ENCODE measurements at regions not wholly inside any gene's neighbourhood (a gene's known extent, or its start where the extent isn't known, plus 50 kb on each side); places are given as distances from the start of the nearest gene placed in this dataset.

DNA sequence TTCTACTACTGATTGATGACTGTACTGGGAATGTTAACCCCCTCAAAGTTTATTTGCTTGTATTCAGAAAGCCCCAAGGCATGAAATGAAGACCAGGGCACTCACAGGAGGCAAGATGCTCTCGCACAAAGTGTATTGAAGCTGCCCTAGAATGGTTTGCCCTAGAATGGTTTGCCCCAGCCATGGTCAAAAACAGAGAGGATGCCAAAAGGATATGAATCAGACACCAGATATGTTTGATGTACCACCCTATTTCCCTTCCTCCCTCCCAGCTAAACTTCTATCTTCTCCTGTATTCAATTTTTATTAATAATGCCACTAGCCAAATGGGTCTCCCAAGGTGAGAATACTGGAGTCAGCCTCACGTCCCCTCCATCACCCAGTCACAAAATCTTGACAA, 101.3 kb downstream of the TMCO5A start:
- H3K4me3 Mint-ChIP-seq (ENCODE audit: unreplicated experiment), result no peak overlapping the region
- H3K36me3 ChIP-seq (ENCODE audit: control insufficient read depth, insufficient read depth, low read length), result no peaks in the 10 kb centered on the region
- BruUV-seq (replicated peaks), result no TSS peak
- H3K27me3 ChIP-seq (replicated peaks; ENCODE audit: control insufficient read depth, insufficient read depth, low read length), result no peaks in the 10 kb centered on the region
- no peaks in the 10 kb centered on the region for H3K4me1 ChIP-seq
- H3K4me1 Mint-ChIP-seq (ENCODE audit: low read depth, unreplicated experiment), result no peaks in the 10 kb centered on the region
- no peaks in the 10 kb centered on the region for H3K9me3 ChIP-seq
- ChIA-PET CTCF (no interaction called here), POLR2A (no interaction called here)
- no peaks in the 10 kb centered on the region for H3K9me3 Mint-ChIP-seq (ENCODE audit: unreplicated experiment)
- no peak for DNase-seq
- no peak overlapping the region for H3K4me3 ChIP-seq (ENCODE audit: low read depth, low read length)
- no peak overlapping the region for H3K27ac Mint-ChIP-seq (ENCODE audit: unreplicated experiment)
- TF ChIP-seq, protein P1, sequence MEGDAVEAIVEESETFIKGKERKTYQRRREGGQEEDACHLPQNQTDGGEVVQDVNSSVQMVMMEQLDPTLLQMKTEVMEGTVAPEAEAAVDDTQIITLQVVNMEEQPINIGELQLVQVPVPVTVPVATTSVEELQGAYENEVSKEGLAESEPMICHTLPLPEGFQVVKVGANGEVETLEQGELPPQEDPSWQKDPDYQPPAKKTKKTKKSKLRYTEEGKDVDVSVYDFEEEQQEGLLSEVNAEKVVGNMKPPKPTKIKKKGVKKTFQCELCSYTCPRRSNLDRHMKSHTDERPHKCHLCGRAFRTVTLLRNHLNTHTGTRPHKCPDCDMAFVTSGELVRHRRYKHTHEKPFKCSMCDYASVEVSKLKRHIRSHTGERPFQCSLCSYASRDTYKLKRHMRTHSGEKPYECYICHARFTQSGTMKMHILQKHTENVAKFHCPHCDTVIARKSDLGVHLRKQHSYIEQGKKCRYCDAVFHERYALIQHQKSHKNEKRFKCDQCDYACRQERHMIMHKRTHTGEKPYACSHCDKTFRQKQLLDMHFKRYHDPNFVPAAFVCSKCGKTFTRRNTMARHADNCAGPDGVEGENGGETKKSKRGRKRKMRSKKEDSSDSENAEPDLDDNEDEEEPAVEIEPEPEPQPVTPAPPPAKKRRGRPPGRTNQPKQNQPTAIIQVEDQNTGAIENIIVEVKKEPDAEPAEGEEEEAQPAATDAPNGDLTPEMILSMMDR (IDR thresholded peaks at IDR 0.05; ENCODE audit: insufficient read depth in 1 of 2, low read depth in 1 of 2, low read length in 1 of 2, severe bottlenecking in 1 of 2, unreplicated experiment in 1 of 2), result no peak
- H3K36me3 Mint-ChIP-seq (ENCODE audit: insufficient read depth, unreplicated experiment), result no peaks in the 10 kb centered on the region
- peaks cover 5% of the 10 kb centered on the region for H3K27me3 Mint-ChIP-seq (ENCODE audit: insufficient read depth, unreplicated experiment)
- intact Hi-C loops (cut with micrococcal nuclease; ENCODE audit: unreplicated experiment), result no loop called here

DNA sequence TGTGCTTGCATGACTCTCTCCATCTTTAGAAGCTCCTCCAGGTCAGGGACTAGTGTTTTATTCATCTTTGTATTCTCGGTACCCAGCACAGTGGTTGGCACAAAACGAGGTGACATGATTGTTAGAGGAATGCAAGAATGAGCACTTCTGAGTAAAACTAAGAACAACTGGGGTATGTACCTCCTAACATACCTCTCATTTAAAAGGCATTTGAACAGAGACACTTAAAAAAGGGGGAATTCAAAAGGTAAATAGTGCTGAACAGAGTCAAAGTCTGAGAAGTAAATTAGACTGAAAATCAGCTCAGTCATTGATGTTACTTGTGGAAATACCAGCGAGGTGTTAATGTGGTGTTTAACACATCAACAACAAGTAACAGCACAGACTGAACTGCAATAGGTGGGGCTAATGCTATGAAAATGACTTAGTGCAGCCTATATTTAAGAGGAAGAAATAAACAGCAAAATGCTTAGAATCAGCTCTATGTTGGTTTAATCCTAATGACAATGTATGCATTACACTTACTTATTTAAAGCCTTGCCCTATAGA, 102.4 kb downstream of the TMCO5A start:
- H3K4me1 Mint-ChIP-seq (ENCODE audit: low read depth, unreplicated experiment), result no peaks in the 10 kb centered on the region
- TF ChIP-seq, protein P1 (IDR thresholded peaks at IDR 0.05; ENCODE audit: insufficient read depth in 1 of 2, low read depth in 1 of 2, low read length in 1 of 2, severe bottlenecking in 1 of 2, unreplicated experiment in 1 of 2), result no peak
- Histone ChIP-seq H3K4me3 (ENCODE audit: low read depth, low read length) (no peak overlapping the region), H3K9me3 (no peaks in the 10 kb centered on the region), H3K27me3 (replicated peaks; ENCODE audit: control insufficient read depth, insufficient read depth, low read length) (no peaks in the 10 kb centered on the region), H3K36me3 (ENCODE audit: control insufficient read depth, insufficient read depth, low read length) (no peaks in the 10 kb centered on the region), H3K4me1 (no peaks in the 10 kb centered on the region)
- BruUV-seq (replicated peaks), result no TSS peak
- no peaks in the 10 kb centered on the region for H3K9me3 Mint-ChIP-seq (ENCODE audit: unreplicated experiment)
- intact Hi-C loops (cut with micrococcal nuclease; ENCODE audit: unreplicated experiment), result no loop called here
- peaks cover 5% of the 10 kb centered on the region for H3K27me3 Mint-ChIP-seq (ENCODE audit: insufficient read depth, unreplicated experiment)
- CTCF ChIA-PET, result no interaction called here
- H3K27ac Mint-ChIP-seq (ENCODE audit: unreplicated experiment), result no peak overlapping the region
- POLR2A ChIA-PET, result no interaction called here
- no peaks in the 10 kb centered on the region for H3K36me3 Mint-ChIP-seq (ENCODE audit: insufficient read depth, unreplicated experiment)
- no peak overlapping the region for H3K4me3 Mint-ChIP-seq (ENCODE audit: unreplicated experiment)
- no peak for DNase-seq

GRCh38 chr15:38038659-38039442, 104.4 kb downstream of the TMCO5A start:
- TF ChIP-seq, protein P1 (IDR thresholded peaks at IDR 0.05; ENCODE audit: insufficient read depth in 1 of 2, low read depth in 1 of 2, low read length in 1 of 2, severe bottlenecking in 1 of 2, unreplicated experiment in 1 of 2), result no peak
- no peaks in the 10 kb centered on the region for H3K36me3 Mint-ChIP-seq (ENCODE audit: insufficient read depth, unreplicated experiment)
- ChIA-PET POLR2A (no interaction called here), CTCF (no interaction called here)
- peaks cover 5% of the 10 kb centered on the region for H3K27me3 Mint-ChIP-seq (ENCODE audit: insufficient read depth, unreplicated experiment)
- BruUV-seq (replicated peaks), result no TSS peak
- Histone ChIP-seq H3K36me3 (ENCODE audit: control insufficient read depth, insufficient read depth, low read length) (no peaks in the 10 kb centered on the region), H3K27me3 (replicated peaks; ENCODE audit: control insufficient read depth, insufficient read depth, low read length) (no peaks in the 10 kb centered on the region), H3K9me3 (no peaks in the 10 kb centered on the region), H3K4me3 (ENCODE audit: low read depth, low read length) (no peak overlapping the region), H3K4me1 (no peaks in the 10 kb centered on the region)
- no peak overlapping the region for H3K4me3 Mint-ChIP-seq (ENCODE audit: unreplicated experiment)
- no peaks in the 10 kb centered on the region for H3K4me1 Mint-ChIP-seq (ENCODE audit: low read depth, unreplicated experiment)
- intact Hi-C loops (cut with micrococcal nuclease; ENCODE audit: unreplicated experiment), result no loop called here
- no peak overlapping the region for H3K27ac Mint-ChIP-seq (ENCODE audit: unreplicated experiment)
- DNase-seq, result no peak
- H3K9me3 Mint-ChIP-seq (ENCODE audit: unreplicated experiment), result no peaks in the 10 kb centered on the region

Measured in Caco-2 (cell line).